Astrocyte of the cerebellum (primary cell): ENCODE measurements at regions not wholly inside any gene's neighbourhood (a gene's known extent, or its start where the extent isn't known, plus 50 kb on each side); places are given as distances from the start of the nearest gene placed in this dataset.

ENCODE experiments used
- DNase-seq: peaks from one replicate; pipeline ENCODE4 v3.0.0-alpha.2; 2011; ENCODE audit warnings: low read depth
- H3K4me3 ChIP-seq: 2 replicates; pipeline ENCODE4 v1.5.1; 2011; ENCODE audit warnings: mild to moderate bottlenecking, low read depth, low read length, moderate library complexity
- in situ Hi-C: cut with HindIII; loops from 2 replicates; pipeline ENCODE4 v1.10.0; 2017; ENCODE audit warnings: low sequenced_read_pairs
- TF ChIP-seq, protein P1 (sequence below): IDR thresholded peaks from 2 replicates; pipeline ENCODE4 v1.5.1; 2012; ENCODE audit warnings: low read length, low read depth, moderate library complexity, mild to moderate bottlenecking; ENCODE audit errors: missing control alignments

DNA sequence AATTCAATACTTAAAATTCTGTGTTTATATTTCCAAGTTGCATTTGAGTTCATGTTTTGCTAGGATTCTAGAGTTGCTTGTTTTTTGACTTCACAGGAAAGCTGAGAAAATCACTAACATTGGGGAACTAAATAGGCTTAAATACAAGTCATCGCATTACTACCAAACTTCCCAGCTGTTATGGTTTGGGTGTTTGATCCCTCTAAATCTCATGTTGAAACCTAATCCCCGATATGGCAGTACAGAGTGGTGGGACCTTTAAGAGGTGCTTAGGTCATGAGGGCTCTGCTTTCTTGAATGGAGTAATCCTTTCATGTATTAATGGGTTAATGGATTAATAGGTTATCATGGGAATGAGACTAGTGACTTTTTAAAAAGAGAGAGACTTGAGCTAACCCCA lies 77.2 kb upstream of the ARPP21 start:
- in situ Hi-C loops: no loop called here
- DNase-seq: no peak
- no peak overlapping the region for H3K4me3 ChIP-seq
- TF ChIP-seq, protein P1, sequence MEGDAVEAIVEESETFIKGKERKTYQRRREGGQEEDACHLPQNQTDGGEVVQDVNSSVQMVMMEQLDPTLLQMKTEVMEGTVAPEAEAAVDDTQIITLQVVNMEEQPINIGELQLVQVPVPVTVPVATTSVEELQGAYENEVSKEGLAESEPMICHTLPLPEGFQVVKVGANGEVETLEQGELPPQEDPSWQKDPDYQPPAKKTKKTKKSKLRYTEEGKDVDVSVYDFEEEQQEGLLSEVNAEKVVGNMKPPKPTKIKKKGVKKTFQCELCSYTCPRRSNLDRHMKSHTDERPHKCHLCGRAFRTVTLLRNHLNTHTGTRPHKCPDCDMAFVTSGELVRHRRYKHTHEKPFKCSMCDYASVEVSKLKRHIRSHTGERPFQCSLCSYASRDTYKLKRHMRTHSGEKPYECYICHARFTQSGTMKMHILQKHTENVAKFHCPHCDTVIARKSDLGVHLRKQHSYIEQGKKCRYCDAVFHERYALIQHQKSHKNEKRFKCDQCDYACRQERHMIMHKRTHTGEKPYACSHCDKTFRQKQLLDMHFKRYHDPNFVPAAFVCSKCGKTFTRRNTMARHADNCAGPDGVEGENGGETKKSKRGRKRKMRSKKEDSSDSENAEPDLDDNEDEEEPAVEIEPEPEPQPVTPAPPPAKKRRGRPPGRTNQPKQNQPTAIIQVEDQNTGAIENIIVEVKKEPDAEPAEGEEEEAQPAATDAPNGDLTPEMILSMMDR: no peak

DNA sequence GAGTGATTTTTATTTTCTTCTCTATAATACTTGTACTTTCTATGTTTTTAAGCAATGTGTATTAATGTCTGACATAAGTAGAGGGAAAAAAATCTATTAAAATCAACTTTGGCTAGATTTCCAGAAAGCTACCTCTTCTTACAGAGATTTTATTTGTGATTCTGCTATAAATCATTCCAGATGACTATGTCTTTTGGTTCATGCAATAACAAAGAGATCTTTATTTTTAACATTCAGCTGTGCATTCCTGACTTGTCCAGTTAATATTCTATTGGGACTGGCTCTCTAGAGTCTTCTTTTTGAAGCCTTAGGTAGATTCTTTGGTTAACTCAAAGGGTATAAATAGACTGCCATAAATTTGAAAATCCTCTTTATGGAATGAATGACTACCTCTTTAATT lies 74.3 kb upstream of the ARPP21 start:
- DNase-seq: no peak
- TF ChIP-seq, protein P1: no peak
- H3K4me3 ChIP-seq: no peak overlapping the region
- in situ Hi-C loops: no loop called here
